ENCODE measurements at regions not wholly inside any gene's neighbourhood (a gene's known extent, or its start where the extent isn't known, plus 50 kb on each side); places are given as distances from the start of the nearest gene placed in this dataset.

GRCh38 chr1:166479052-166479631 lies 312.3 kb upstream of the FAM78B start:
- no peak overlapping the region for H3K4me3 Mint-ChIP-seq (ENCODE audit: unreplicated experiment)
- H3K27ac Mint-ChIP-seq (ENCODE audit: unreplicated experiment): no peak overlapping the region
- Histone ChIP-seq H3K4me3 (ENCODE audit: insufficient read depth, low read depth, low read length) (no peak overlapping the region), H3K36me3 (ENCODE audit: insufficient read depth, low read length) (no peaks in the 10 kb centered on the region), H3K27me3 (ENCODE audit: insufficient read depth, low read length) (no peaks in the 10 kb centered on the region), H4K20me1 (ENCODE audit: insufficient read depth, low read length) (no peaks in the 10 kb centered on the region), H3K4me2 (ENCODE audit: low read length) (no peak overlapping the region), H2AFZ (ENCODE audit: low read depth, low read length) (no peak overlapping the region), H3K27ac (ENCODE audit: low read depth, low read length) (no peak overlapping the region), H3K9ac (ENCODE audit: low read length) (no peak overlapping the region), H3K4me1 (ENCODE audit: insufficient read depth, low read length) (no peaks in the 10 kb centered on the region), H3K9me3 (ENCODE audit: insufficient read depth, low read depth, low read length) (no peaks in the 10 kb centered on the region), H3K79me2 (ENCODE audit: insufficient read depth, low read length) (no peaks in the 10 kb centered on the region)
- H3K36me3 Mint-ChIP-seq (ENCODE audit: low read depth, unreplicated experiment): no peaks in the 10 kb centered on the region
- no peak for FAIRE-seq
- H3K27me3 Mint-ChIP-seq (ENCODE audit: low read depth, unreplicated experiment): no peaks in the 10 kb centered on the region
- TF ChIP-seq EZH2 (IDR thresholded peaks at IDR 0.05; ENCODE audit: insufficient read depth, low read length) (no peak), CTCF (IDR thresholded peaks at IDR 0.05; ENCODE audit: insufficient read depth, low read depth, low read length) (peak; percentile 83)
- no peaks in the 10 kb centered on the region for H3K4me1 Mint-ChIP-seq (ENCODE audit: low read depth, unreplicated experiment)
- no peaks in the 10 kb centered on the region for H3K9me3 Mint-ChIP-seq (ENCODE audit: unreplicated experiment)
- DNase-seq (ENCODE audit: low read depth): no peak

GRCh38 chr1:166484471-166484870 lies 317.7 kb upstream of the FAM78B start:
- H3K36me3 ChIP-seq (ENCODE audit: insufficient read depth, low read length): no peaks in the 10 kb centered on the region
- Mint-ChIP-seq H3K4me3 (ENCODE audit: unreplicated experiment) (no peak overlapping the region), H3K27ac (ENCODE audit: unreplicated experiment) (no peak overlapping the region)

More at GRCh38 chr1:166484471-166484870, 317.7 kb upstream of the FAM78B start:
- Mint-ChIP-seq H3K4me1 (ENCODE audit: low read depth, unreplicated experiment) (peaks cover 9% of the 10 kb centered on the region), H3K27me3 (ENCODE audit: low read depth, unreplicated experiment) (no peaks in the 10 kb centered on the region), H3K36me3 (ENCODE audit: low read depth, unreplicated experiment) (no peaks in the 10 kb centered on the region), H3K9me3 (ENCODE audit: unreplicated experiment) (peaks cover 2% of the 10 kb centered on the region)
- DNase-seq (ENCODE audit: low read depth): no peak
- Histone ChIP-seq H2AFZ (ENCODE audit: low read depth, low read length) (no peak overlapping the region), H3K4me1 (ENCODE audit: insufficient read depth, low read length) (no peaks in the 10 kb centered on the region), H3K4me2 (ENCODE audit: low read length) (no peak overlapping the region), H3K4me3 (ENCODE audit: insufficient read depth, low read depth, low read length) (no peak overlapping the region), H3K27me3 (ENCODE audit: insufficient read depth, low read length) (no peaks in the 10 kb centered on the region), H3K27ac (ENCODE audit: low read depth, low read length) (no peak overlapping the region), H3K9ac (ENCODE audit: low read length) (no peak overlapping the region), H3K9me3 (ENCODE audit: insufficient read depth, low read depth, low read length) (no peaks in the 10 kb centered on the region), H4K20me1 (ENCODE audit: insufficient read depth, low read length) (no peaks in the 10 kb centered on the region), H3K79me2 (ENCODE audit: insufficient read depth, low read length) (no peaks in the 10 kb centered on the region)
- no peak for FAIRE-seq
- TF ChIP-seq EZH2 (IDR thresholded peaks at IDR 0.05; ENCODE audit: insufficient read depth, low read length) (no peak), CTCF (IDR thresholded peaks at IDR 0.05; ENCODE audit: insufficient read depth, low read depth, low read length) (no peak)
